GM12874 (cell line): ENCODE measurements at regions not wholly inside any gene's neighbourhood (a gene's known extent, or its start where the extent isn't known, plus 50 kb on each side); places are given as distances from the start of the nearest gene placed in this dataset.

ENCODE experiments used
- TF ChIP-seq, protein P1 (sequence below): IDR thresholded peaks from 2 replicates; pipeline ENCODE4 v1.5.1; 2011; ENCODE audit warnings: low read depth, mild to moderate bottlenecking, control low read depth, low read length, moderate library complexity; ENCODE audit not compliant: insufficient read depth

DNA sequence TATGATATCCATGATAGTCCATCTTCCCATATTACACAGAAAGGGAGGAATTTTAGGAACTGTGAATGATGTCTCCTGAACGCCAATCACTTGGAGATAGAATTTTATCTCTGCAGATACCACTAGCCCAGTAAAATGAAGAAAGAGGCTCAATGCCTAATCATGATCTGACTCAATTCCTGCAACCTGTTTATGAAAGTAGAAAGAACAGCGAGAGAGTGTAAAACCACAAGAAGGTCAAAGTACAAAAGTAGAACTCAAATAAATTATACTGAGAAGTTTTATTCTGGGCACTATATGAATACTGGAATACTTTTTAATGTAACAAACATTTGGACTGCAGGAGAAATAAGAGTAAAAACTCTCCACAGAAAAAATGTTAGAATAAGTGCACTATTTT lies 892.1 kb upstream of the DDX18 start:
- TF ChIP-seq, protein P1, sequence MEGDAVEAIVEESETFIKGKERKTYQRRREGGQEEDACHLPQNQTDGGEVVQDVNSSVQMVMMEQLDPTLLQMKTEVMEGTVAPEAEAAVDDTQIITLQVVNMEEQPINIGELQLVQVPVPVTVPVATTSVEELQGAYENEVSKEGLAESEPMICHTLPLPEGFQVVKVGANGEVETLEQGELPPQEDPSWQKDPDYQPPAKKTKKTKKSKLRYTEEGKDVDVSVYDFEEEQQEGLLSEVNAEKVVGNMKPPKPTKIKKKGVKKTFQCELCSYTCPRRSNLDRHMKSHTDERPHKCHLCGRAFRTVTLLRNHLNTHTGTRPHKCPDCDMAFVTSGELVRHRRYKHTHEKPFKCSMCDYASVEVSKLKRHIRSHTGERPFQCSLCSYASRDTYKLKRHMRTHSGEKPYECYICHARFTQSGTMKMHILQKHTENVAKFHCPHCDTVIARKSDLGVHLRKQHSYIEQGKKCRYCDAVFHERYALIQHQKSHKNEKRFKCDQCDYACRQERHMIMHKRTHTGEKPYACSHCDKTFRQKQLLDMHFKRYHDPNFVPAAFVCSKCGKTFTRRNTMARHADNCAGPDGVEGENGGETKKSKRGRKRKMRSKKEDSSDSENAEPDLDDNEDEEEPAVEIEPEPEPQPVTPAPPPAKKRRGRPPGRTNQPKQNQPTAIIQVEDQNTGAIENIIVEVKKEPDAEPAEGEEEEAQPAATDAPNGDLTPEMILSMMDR: no peak

DNA sequence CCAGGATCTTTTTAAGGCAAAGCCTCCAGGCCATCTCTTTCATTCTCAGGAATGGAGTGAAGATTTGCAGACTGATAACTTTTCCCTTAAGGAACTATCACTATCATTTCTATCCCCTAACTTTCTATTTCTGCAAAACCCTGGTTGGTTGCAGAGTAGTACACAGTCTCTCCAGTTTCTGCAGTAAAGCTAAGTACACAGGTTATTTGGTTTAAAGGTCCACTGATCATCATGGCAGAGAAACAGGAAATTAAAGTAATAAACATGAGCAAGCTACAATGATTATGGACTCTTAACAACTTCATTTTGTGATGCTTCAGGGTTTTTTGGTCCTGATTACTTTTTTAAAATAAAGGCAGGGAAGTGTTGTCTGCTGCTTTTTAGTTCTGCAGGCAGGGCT lies 890.0 kb upstream of the DDX18 start:
- TF ChIP-seq, protein P1: no peak

DNA sequence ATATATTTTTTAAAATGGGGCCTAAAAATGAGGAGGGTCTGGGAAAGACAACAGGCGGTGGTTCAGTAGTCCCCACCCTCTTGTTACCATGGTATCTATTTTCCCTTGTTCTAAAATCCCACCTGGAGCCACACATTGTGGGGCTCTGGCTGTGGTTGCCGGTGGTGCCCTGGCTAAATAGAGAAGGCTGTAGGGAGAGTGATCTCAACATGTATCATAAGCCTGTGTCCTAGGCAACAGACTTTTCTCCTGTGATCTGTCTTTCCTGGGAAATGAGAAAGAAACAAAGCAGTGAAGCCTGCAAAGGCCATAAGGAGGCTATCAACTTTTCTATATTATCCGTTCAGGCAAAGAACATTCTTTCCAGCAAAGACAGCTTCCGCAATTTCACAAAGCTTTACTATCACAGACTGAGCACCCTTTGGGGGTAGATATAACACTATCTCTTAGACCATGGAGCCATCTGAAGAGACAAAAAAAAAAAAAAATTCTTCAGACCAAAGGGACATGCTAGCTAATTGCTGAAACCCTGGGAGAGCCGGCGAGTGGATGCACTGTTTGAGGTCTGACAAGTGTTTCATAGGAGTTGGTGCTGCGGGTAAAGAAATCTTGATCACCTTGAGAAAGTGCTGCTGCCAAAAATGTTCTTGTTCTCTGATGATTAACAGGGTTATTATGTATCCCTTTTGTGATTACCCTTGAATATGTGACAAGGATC lies 879.2 kb upstream of the DDX18 start:
- TF ChIP-seq, protein P1: no peak

DNA sequence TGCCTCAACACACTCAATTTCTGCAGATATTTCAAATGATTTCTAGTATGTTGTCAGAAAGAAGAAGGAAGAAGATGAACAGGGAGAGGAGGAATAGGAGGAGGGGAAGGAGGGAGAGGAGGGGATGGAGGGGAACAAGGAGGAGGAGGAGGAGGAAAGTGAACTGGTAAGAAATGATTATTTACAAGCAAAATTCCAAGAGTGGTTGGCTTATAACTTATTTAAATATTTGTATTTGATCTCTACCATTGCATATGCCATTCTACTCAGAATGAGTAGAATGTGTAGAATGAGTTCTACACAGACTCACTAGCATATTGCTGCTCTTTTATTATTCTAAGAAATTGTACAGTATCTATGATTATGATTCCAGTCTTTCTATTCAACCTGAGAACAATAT lies 866.2 kb upstream of the DDX18 start:
- TF ChIP-seq, protein P1: no peak

DNA sequence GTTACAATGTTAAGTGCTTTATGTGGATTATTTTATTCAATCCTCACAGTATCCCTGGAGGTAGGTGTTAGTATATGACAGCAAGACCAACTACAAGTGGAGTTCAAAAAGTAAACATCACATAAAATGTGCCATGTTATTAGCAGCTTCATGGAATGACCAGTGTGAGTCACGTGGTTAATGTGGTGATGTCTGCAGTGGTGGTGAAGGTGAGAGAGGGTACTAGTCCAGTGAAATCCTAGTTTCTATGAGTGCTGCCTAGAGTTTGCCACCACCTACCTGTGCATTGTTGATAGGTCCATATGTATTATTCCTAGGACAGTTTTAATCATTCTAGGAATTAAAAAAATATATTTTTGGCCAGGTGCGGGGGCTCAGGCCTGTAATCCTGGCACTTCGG lies 865.2 kb upstream of the DDX18 start:
- TF ChIP-seq, protein P1: no peak

DNA sequence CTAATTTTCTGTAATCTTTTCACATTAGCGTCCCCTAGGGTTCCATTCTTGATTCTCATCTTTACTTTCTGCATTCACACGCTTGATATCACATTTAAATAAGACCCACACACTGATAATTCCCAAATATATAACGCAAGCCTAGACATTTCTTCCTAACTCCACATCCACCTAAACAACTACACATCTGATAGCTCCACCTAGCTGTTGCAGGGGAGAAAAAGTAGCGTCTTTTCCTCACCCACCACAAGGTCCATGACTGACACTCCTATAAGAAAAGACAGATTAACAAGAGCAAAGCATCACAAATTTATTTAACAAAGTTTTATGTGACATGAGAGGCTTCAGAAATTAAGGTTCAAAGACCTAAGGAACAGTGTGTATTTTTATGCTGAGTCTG lies 862.2 kb upstream of the DDX18 start:
- TF ChIP-seq, protein P1: no peak

DNA sequence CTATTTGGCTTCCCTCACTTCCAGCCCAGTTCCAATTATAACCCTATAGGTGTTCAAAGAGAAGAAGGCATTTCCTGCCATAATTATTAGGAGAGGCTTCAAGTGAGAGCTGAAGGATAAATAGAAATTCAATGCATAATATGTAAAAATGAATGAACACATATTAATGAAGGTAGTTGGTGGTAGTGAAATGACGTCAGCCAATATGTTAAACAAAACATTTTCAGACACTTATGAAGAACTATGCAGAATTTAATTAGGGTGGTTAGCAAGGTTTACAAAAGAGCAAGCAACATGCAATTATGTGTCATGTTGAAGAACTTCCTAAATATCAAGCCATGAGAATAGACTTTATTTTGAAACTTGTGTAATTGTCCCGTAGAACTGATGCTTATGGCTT lies 858.8 kb upstream of the DDX18 start:
- TF ChIP-seq, protein P1: no peak
